BJ (cell line): ENCODE measurements at regions not wholly inside any gene's neighbourhood (a gene's known extent, or its start where the extent isn't known, plus 50 kb on each side); places are given as distances from the start of the nearest gene placed in this dataset.

Source experiments
- CTCF ChIA-PET: fragments of 350-600 bp; formaldehyde crosslinking; extraction: SDS; loops from one replicate; lab custom pipeline; 2021; ENCODE audit warnings: antibody characterized with exemption, inconsistent platforms; lab: Yijun Ruan, JAX
- POLR2A ChIA-PET: fragments of 300-600 bp; sonication (Branson Sonifier 250); formaldehyde crosslinking; extraction: SDS; loops from one replicate; lab custom pipeline; 2021; ENCODE audit warnings: antibody characterized with exemption; lab: Charles Lee
- DNase-seq: peaks from one replicate; pipeline ENCODE4 v3.0.0-alpha.2; 2011; ENCODE audit warnings: low read depth
- H3K27me3 ChIP-seq: 2 replicates; pipeline ENCODE4 v1.6.0; 2011; ENCODE audit warnings: low read length; ENCODE audit not compliant: control insufficient read depth, insufficient read depth
- H3K36me3 ChIP-seq: 2 replicates; pipeline ENCODE4 v1.5.1; 2011; ENCODE audit warnings: low read length; ENCODE audit not compliant: control insufficient read depth, insufficient read depth
- H3K4me3 ChIP-seq: 2 replicates; pipeline ENCODE4 v1.5.1; 2011; ENCODE audit warnings: low read depth, mild to moderate bottlenecking, control low read depth, low read length
- CTCF ChIP-seq: IDR thresholded peaks from 2 replicates; pipeline ENCODE4 v1.5.1; 2011; ENCODE audit warnings: low read depth, mild to moderate bottlenecking, control low read depth, inconsistent platforms, low read length, moderate library complexity; ENCODE audit not compliant: insufficient read depth

- H3K27me3 ChIP-seq: no peaks in the 10 kb centered on the region
- H3K36me3 ChIP-seq: no peaks in the 10 kb centered on the region
- no peak for TF ChIP-seq CTCF
- ChIA-PET CTCF (no interaction called here), POLR2A (no interaction called here)
- H3K4me3 ChIP-seq: no peak overlapping the region
- no peak for DNase-seq
Measured at GRCh38 chr13:82797876-82798275, 1084.4 kb downstream of the SLITRK1 start.

- no peak for TF ChIP-seq CTCF
- ChIA-PET POLR2A (no interaction called here), CTCF (no interaction called here)
- no peaks in the 10 kb centered on the region for H3K27me3 ChIP-seq
- no peaks in the 10 kb centered on the region for H3K36me3 ChIP-seq
- H3K4me3 ChIP-seq: no peak overlapping the region
- DNase-seq: peak; percentile 10
Measured at GRCh38 chr13:82791035-82791434, 1091.2 kb downstream of the SLITRK1 start.

- Histone ChIP-seq H3K36me3 (no peaks in the 10 kb centered on the region), H3K27me3 (no peaks in the 10 kb centered on the region), H3K4me3 (no peak overlapping the region)
- DNase-seq: no peak
- ChIA-PET CTCF (no interaction called here), POLR2A (no interaction called here)
- no peak for TF ChIP-seq CTCF
Measured at GRCh38 chr13:82772816-82773215, 1109.5 kb downstream of the SLITRK1 start.

- no peak for TF ChIP-seq CTCF
- H3K4me3 ChIP-seq: no peak overlapping the region
- no peaks in the 10 kb centered on the region for H3K27me3 ChIP-seq
- ChIA-PET CTCF (no interaction called here), POLR2A (no interaction called here)
- no peak for DNase-seq
- no peaks in the 10 kb centered on the region for H3K36me3 ChIP-seq
Measured at GRCh38 chr13:82766732-82767321, 1115.4 kb downstream of the SLITRK1 start.

GRCh38 chr13:82758044-82758443, 1124.2 kb downstream of the SLITRK1 start:
- DNase-seq: no peak
- TF ChIP-seq CTCF: no peak; the same call in 1 of the 2 replicates
- POLR2A ChIA-PET: no interaction called here
- no peaks in the 10 kb centered on the region for H3K36me3 ChIP-seq
- H3K4me3 ChIP-seq: no peak overlapping the region
- H3K27me3 ChIP-seq: no peaks in the 10 kb centered on the region
- CTCF ChIA-PET: interaction anchor here (0.6 to 0.7 kb wide), 3 partner anchors 9 to 206 kb away, joined by 3 read pairs; no protein-coding TSS in a partner anchor
